ENCODE measurements at regions not wholly inside any gene's neighbourhood (a gene's known extent, or its start where the extent isn't known, plus 50 kb on each side); places are given as distances from the start of the nearest gene placed in this dataset.
"Not testable (repeated sequence)": the region's sequence is repeated elsewhere in the genome, so short reads cannot be mapped to it uniquely, and the experiment has no call there.

- DNase-seq = no peak
Observed at GRCh38 chr3:164064298-164064697, 1014.0 kb downstream of the SI start.

GRCh38 chr3:164060923-164061322 is 1017.4 kb downstream of the SI start:
- no peak for DNase-seq

GRCh38 chr3:164049847-164050246 is 1028.4 kb downstream of the SI start:
- no peak for DNase-seq

DNA sequence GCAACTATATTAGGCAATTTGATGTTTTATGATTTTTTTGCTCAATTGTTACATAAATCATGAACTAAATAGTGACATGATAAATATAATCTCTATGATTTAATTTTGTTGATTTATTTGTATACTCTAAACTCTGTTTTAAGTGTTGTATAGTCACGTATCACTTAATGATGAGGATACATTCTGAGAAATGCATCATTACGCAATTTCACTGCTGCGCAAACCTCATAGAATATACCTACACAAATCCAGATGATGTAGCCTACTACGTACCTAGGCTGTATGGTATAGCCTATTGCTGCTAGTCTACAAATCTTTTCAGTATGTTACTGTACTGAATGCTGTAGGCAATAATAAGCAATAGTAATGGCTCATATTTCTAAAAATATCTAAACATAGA is 1029.8 kb downstream of the SI start:
- DNase-seq = no peak

- DNase-seq = no peak
Observed at GRCh38 chr3:164040991-164041390, 1037.3 kb downstream of the SI start.

DNA sequence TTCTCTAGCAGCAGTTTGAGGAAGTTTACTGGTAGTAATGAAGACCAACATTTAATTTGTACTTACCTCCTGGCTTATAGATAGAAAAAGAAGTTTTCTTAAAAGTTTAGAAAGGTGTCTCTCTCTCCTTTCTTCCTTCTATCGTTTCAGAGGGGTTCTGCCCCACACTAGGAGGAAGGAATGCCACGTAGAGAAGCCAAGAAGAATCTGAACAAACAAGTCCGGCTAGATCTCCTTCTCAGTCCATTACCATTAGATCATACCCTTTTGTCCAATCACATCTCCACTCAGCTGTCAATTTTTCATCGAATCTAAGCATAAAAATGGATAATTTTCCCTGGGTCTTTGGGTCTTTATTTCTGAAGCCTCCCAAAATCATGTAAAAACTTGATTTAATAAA is 1048.1 kb downstream of the SI start:
- DNase-seq = no peak

GRCh38 chr3:164024786-164025185 is 1053.5 kb downstream of the SI start:
- DNase-seq = no peak

GRCh38 chr3:164023480-164023879 is 1054.8 kb downstream of the SI start:
- DNase-seq = no peak

DNA sequence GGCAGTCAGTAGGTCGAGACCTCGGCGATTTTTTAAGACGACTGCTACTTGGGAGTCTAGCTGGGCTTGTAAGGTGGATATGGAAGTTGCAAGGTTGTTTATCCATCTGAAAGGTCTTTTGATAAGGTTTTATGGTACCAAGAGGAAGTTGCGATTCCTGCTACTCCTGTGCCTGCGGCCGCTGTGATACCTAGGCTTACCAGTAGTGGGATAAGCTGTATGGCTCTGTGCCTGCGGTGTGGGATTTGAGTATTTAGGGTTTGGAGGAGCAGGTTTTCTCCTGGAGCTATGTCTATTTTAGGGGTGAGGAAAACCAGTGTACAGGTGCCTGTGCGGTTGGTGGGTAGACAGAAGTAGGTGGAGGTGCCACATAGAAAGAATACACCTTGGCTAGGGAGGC is 1059.8 kb downstream of the SI start:
- no peak for DNase-seq

- DNase-seq = no peak
Observed at GRCh38 chr3:164007765-164008164, 1070.5 kb downstream of the SI start.

DNA sequence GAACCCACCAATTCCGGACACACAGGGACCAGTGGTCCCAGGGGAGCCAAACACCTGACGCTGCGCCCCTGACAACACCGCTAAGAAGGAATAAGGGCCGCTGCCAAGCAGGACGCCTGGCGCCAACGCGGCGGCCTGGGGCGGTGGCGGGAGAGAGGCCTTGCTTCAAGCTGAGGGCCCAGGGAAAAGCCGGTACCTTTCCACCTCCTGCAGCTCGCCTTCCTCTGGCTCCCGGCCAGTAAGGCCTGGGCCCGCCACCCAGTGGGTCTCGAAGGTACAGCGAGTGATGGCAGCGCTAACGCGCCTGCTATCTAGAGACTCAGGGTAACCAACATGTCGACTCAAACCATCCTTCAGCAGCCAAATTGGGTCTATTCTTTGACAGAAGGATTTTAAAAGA is 1074.1 kb downstream of the SI start:
- DNase-seq = no peak

GRCh38 chr3:164003016-164003415 is 1075.3 kb downstream of the SI start:
- DNase-seq = not testable (repeated sequence)

- DNase-seq = no peak
Observed at GRCh38 chr3:163983940-163984339, 1094.4 kb downstream of the SI start.

DNA sequence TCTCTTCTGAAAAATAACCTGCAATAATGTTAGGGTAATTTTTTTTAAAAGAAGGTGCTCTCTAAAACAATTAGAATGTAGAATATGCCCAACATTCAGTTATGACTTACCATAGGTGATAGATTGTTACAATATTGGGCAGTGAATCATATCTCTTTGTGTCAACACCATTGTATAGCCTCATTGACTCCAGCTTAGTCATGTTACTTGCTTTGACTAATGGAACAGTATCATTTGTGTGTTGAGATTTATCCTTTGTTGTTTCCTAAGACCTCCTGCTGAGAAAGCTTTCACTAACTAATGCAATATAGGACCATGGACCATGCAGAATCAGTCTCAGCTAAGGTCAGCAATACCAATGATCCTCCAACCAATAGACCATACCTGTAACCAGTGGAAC is 1106.4 kb downstream of the SI start:
- no peak for DNase-seq

DNA sequence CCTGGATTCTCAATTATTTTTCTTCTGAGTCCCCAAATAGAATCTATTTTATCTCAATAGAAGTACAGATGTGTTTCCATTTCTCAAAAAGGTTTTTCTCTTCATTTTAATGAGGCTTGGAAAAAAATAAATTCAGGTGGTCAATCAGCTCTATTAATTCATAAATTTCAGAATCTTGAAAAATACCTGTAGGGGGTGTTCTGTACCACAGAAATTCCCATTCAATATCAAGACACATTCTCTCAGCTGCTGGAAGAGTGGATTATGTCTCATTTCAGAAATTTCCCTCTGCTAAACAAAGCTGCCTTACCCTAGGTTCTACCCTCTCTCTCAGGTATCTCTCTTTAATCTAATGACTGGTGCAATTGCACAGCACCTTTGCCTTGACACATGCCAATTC is 1121.2 kb downstream of the SI start:
- no peak for DNase-seq

GRCh38 chr3:163953526-163953925 is 1124.8 kb downstream of the SI start:
- DNase-seq = no peak

GRCh38 chr3:163952499-163952898 is 1125.8 kb downstream of the SI start:
- DNase-seq = no peak

DNA sequence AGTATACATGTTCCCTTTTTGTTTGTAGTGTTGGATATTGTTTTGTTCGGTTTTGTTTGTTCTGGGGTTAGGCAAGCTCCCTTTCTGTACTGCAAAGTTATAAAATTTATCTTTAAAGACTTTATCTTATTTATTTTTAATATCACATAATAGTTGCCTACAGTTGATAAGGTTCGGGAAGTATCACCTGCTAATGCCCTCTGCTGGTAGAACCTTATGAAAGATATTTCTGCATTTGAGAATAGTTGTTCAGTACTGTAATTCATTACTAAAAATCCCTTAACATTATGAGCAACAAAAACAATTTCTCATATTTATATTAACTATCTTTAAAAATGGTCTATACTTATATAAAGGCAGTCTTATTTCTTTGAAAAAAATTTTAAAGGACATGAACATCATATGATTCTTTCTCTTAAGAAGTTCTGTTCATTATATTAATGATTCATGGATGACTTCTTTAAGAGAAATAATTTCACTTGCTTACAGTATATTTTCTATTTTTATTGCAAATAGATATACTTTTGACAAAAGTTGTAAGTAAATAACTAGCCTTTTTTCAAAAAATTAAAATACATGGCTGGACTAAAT is 1126.8 kb downstream of the SI start:
- DNase-seq = no peak

DNA sequence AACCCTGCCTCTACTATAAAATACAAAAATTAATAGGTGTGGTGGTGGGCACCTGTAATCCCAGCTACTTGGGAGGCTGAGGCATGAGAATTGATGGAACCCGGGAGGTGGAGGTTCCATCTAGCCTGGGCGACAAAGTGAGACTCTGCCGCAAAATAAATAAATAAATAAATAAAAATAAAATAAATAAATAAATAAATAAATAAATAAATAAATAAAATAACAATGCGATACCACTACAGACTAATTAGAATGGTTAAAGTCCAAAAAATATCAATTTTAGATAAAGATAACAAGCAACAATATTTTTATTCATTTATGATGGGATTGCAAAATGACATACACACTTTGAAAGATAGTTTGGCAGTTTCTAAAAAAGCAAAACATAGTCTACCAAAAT is 1131.5 kb downstream of the SI start:
- no peak for DNase-seq

- no peak for DNase-seq
Observed at GRCh38 chr3:163943664-163944063, 1134.6 kb downstream of the SI start.

GRCh38 chr3:163939926-163940325 is 1138.4 kb downstream of the SI start:
- no peak for DNase-seq

- DNase-seq = no peak
Observed at GRCh38 chr3:163936543-163936942, 1141.8 kb downstream of the SI start.

DNA sequence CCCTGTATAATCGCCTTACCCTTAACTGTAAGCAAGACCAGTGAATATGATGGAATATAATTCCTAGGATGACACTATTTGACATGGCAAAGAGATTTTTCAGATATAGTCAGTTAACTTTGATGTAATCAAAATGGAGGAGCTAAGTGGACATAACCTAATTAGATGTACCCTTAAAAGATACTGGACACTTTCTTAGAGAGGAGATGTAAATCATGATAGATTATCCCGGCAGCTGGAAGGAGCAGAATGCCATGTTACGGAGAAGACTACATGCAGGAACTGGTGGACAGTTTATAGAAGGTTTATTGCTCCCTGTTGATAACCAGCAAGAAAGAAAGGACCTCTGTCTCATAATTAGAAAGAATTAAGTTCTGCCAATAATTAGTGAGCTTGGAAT is 1142.9 kb downstream of the SI start:
- no peak for DNase-seq

- DNase-seq = no peak
Observed at GRCh38 chr3:163929069-163929652, 1149.1 kb downstream of the SI start.

DNA sequence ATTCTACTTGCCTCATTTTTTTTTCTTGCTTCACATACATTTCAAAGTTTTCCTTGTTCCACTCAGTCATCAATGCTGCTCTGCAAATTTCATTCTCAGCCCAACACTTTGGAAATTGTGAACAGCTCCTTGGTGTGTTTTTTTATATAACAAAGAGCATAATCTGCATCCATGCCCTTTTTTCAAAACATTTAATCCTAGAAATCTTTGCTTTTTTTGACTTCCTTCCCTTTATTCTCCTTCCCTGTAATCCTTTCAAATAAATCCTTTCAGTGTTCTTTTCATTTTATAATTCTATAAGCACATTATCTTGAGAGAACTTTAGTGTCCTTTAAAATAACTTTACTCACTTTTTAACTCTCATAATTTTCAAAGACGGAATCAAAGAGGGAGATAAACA is 1150.8 kb downstream of the SI start:
- DNase-seq = no peak

Measured in SIG-M5 (cell line).